ENCODE measurements at regions not wholly inside any gene's neighbourhood (a gene's known extent, or its start where the extent isn't known, plus 50 kb on each side); places are given as distances from the start of the nearest gene placed in this dataset.
"Not testable (repeated sequence)": the region's sequence is repeated elsewhere in the genome, so short reads cannot be mapped to it uniquely, and the experiment has no call there.

DNA sequence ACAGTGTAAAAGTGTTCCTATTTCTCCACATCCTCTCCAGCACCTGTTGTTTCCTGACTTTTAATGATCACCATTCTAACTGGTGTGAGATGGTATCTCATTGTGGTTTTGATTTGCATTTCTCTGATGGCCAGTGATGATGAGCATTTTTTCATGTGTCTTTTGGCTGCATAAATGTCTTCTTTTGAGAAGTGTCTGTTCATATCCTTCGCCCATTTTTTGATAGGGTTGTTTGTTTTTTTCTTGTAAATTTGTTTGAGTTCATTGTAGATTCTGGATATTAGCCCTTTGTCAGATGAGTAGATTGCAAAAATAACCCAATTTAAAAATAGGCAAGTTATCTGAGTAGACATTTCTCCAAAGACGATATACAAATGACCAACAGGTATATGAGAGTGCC lies 120.2 kb upstream of the ID2 start:
- TF ChIP-seq, protein P1, sequence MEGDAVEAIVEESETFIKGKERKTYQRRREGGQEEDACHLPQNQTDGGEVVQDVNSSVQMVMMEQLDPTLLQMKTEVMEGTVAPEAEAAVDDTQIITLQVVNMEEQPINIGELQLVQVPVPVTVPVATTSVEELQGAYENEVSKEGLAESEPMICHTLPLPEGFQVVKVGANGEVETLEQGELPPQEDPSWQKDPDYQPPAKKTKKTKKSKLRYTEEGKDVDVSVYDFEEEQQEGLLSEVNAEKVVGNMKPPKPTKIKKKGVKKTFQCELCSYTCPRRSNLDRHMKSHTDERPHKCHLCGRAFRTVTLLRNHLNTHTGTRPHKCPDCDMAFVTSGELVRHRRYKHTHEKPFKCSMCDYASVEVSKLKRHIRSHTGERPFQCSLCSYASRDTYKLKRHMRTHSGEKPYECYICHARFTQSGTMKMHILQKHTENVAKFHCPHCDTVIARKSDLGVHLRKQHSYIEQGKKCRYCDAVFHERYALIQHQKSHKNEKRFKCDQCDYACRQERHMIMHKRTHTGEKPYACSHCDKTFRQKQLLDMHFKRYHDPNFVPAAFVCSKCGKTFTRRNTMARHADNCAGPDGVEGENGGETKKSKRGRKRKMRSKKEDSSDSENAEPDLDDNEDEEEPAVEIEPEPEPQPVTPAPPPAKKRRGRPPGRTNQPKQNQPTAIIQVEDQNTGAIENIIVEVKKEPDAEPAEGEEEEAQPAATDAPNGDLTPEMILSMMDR (IDR thresholded peaks at IDR 0.05): not testable (repeated sequence)
- TF ChIP-seq NFE2L2 (conservative IDR thresholded peaks at IDR 0.05; ENCODE audit: low read length): not testable (repeated sequence)
